HUES48 (cell line): ENCODE measurements at regions not wholly inside any gene's neighbourhood (a gene's known extent, or its start where the extent isn't known, plus 50 kb on each side); places are given as distances from the start of the nearest gene placed in this dataset.

Experiments
- H3K27ac ChIP-seq: one replicate; pipeline ENCODE4 v1.7.0; 2013; ENCODE audit warnings: low read depth, low read length, inconsistent platforms
- H3K27me3 ChIP-seq: 2 replicates; pipeline ENCODE4 v1.6.1; 2013; ENCODE audit warnings: mild to moderate bottlenecking, low read length; ENCODE audit not compliant: control insufficient read depth, insufficient read depth
- H3K36me3 ChIP-seq: 2 replicates; pipeline ENCODE4 v1.6.1; 2013; ENCODE audit warnings: low read length; ENCODE audit not compliant: control insufficient read depth, insufficient read depth
- H3K4me1 ChIP-seq: 2 replicates; pipeline ENCODE4 v1.6.1; 2013; ENCODE audit warnings: mild to moderate bottlenecking, low read length; ENCODE audit not compliant: control insufficient read depth, insufficient read depth
- H3K4me3 ChIP-seq: 2 replicates; pipeline ENCODE4 v1.5.1; 2013; ENCODE audit warnings: mild to moderate bottlenecking, low read depth, low read length
- H3K9ac ChIP-seq: 2 replicates; pipeline ENCODE4 v1.6.1; 2013; ENCODE audit warnings: mild to moderate bottlenecking, low read depth, low read length, moderate library complexity
- H3K9me3 ChIP-seq: 2 replicates; pipeline ENCODE4 v1.6.1; 2013; ENCODE audit warnings: low read length; ENCODE audit not compliant: control insufficient read depth, insufficient read depth

- Histone ChIP-seq H3K9ac (no peak overlapping the region), H3K9me3 (no peaks in the 10 kb centered on the region), H3K27me3 (no peaks in the 10 kb centered on the region), H3K4me1 (peaks cover 7% of the 10 kb centered on the region; the same call in 1 of the 2 replicates), H3K36me3 (no peaks in the 10 kb centered on the region), H3K27ac (no peak overlapping the region), H3K4me3 (no peak overlapping the region)
These were observed 104.5 kb upstream of the LMO4 start for GRCh38 chr1:87224201-87224600.

- Histone ChIP-seq H3K4me1 (peaks cover 7% of the 10 kb centered on the region; the same call in 1 of the 2 replicates), H3K36me3 (no peaks in the 10 kb centered on the region), H3K27me3 (no peaks in the 10 kb centered on the region), H3K9ac (no peak overlapping the region), H3K4me3 (no peak overlapping the region), H3K27ac (no peak overlapping the region), H3K9me3 (no peaks in the 10 kb centered on the region)
These were observed 103.5 kb upstream of the LMO4 start for GRCh38 chr1:87225171-87225570.

- no peak overlapping the region for H3K4me3 ChIP-seq
- peaks cover 7% of the 10 kb centered on the region; the same call in 1 of the 2 replicates for H3K4me1 ChIP-seq
- H3K27ac ChIP-seq: peak overlapping the region; percentile 82
These were observed 102.3 kb upstream of the LMO4 start for GRCh38 chr1:87226341-87226760.

GRCh38 chr1:87227651-87228050 lies 101.0 kb upstream of the LMO4 start:
- Histone ChIP-seq H3K4me1 (peaks cover 7% of the 10 kb centered on the region; the same call in 1 of the 2 replicates), H3K9me3 (no peaks in the 10 kb centered on the region), H3K9ac (no peak overlapping the region), H3K27me3 (no peaks in the 10 kb centered on the region), H3K27ac (no peak overlapping the region), H3K36me3 (no peaks in the 10 kb centered on the region), H3K4me3 (no peak overlapping the region)

More at GRCh38 chr1:87226341-87226760, 102.3 kb upstream of the LMO4 start:
- Histone ChIP-seq H3K27me3 (no peaks in the 10 kb centered on the region), H3K9me3 (no peaks in the 10 kb centered on the region), H3K36me3 (no peaks in the 10 kb centered on the region), H3K9ac (no peak overlapping the region)

GRCh38 chr1:87230501-87230900 lies 98.2 kb upstream of the LMO4 start:
- no peak overlapping the region for H3K27ac ChIP-seq
- no peak overlapping the region for H3K4me3 ChIP-seq
- no peaks in the 10 kb centered on the region for H3K27me3 ChIP-seq
- no peak overlapping the region for H3K9ac ChIP-seq
- no peaks in the 10 kb centered on the region for H3K9me3 ChIP-seq
- H3K4me1 ChIP-seq: peaks cover 7% of the 10 kb centered on the region; the same call in 1 of the 2 replicates
- H3K36me3 ChIP-seq: no peaks in the 10 kb centered on the region

- H3K4me3 ChIP-seq: no peak overlapping the region
- no peak overlapping the region for H3K9ac ChIP-seq
- no peaks in the 10 kb centered on the region for H3K27me3 ChIP-seq
- H3K4me1 ChIP-seq: no peaks in the 10 kb centered on the region
- H3K36me3 ChIP-seq: no peaks in the 10 kb centered on the region
- H3K9me3 ChIP-seq: no peaks in the 10 kb centered on the region
- H3K27ac ChIP-seq: no peak overlapping the region
These were observed 96.8 kb upstream of the LMO4 start for GRCh38 chr1:87231703-87232367.

- no peak overlapping the region for H3K4me3 ChIP-seq
- H3K4me1 ChIP-seq: no peaks in the 10 kb centered on the region
- H3K9me3 ChIP-seq: no peaks in the 10 kb centered on the region
- H3K36me3 ChIP-seq: no peaks in the 10 kb centered on the region
- no peak overlapping the region for H3K27ac ChIP-seq
- no peak overlapping the region for H3K9ac ChIP-seq
- H3K27me3 ChIP-seq: no peaks in the 10 kb centered on the region
These were observed 92.1 kb upstream of the LMO4 start for GRCh38 chr1:87236585-87236984.

- Histone ChIP-seq H3K36me3 (no peaks in the 10 kb centered on the region), H3K4me3 (no peak overlapping the region)
These were observed 88.6 kb upstream of the LMO4 start for GRCh38 chr1:87239997-87240605.

GRCh38 chr1:87240661-87241285 lies 87.9 kb upstream of the LMO4 start:
- H3K9me3 ChIP-seq: no peaks in the 10 kb centered on the region
- H3K9ac ChIP-seq: no peak overlapping the region
- no peak overlapping the region for H3K27ac ChIP-seq
- no peak overlapping the region for H3K4me3 ChIP-seq
- no peaks in the 10 kb centered on the region for H3K4me1 ChIP-seq
- H3K36me3 ChIP-seq: no peaks in the 10 kb centered on the region
- no peaks in the 10 kb centered on the region for H3K27me3 ChIP-seq

More at GRCh38 chr1:87239997-87240605, 88.6 kb upstream of the LMO4 start:
- Histone ChIP-seq H3K4me1 (no peaks in the 10 kb centered on the region), H3K9me3 (no peaks in the 10 kb centered on the region), H3K27me3 (no peaks in the 10 kb centered on the region), H3K27ac (no peak overlapping the region), H3K9ac (no peak overlapping the region)

GRCh38 chr1:87242445-87243185 lies 86.1 kb upstream of the LMO4 start:
- H3K9ac ChIP-seq: no peak overlapping the region
- no peaks in the 10 kb centered on the region for H3K27me3 ChIP-seq
- no peak overlapping the region for H3K4me3 ChIP-seq
- H3K27ac ChIP-seq: no peak overlapping the region
- no peaks in the 10 kb centered on the region; the same call in 1 of the 2 replicates for H3K9me3 ChIP-seq
- H3K36me3 ChIP-seq: no peaks in the 10 kb centered on the region
- no peaks in the 10 kb centered on the region for H3K4me1 ChIP-seq
